Naive thymus-derived CD8-positive, alpha-beta T cell (primary cell): ENCODE measurements at regions not wholly inside any gene's neighbourhood (a gene's known extent, or its start where the extent isn't known, plus 50 kb on each side); places are given as distances from the start of the nearest gene placed in this dataset.

Experiments used
- ATAC-seq, 2 donors: fragments of 150-1000 bp; cut with Tn5 transposase in 1 of 2; sonication (Bioruptor Pico), chemical (Tn5 transposase) in 1 of 2; 1 replicate in 1 of 2; 2 replicates in 1 of 2; pipeline ENCODE4 v1.10.0; 2021; ENCODE audit warnings: mild to moderate bottlenecking in 2 of 2, moderate library complexity in 2 of 2
- POLR2A ChIA-PET: fragments of 350-600 bp; sonication (Branson Sonifier 250); formaldehyde crosslinking; loops from one replicate; lab custom pipeline; 2021; ENCODE audit warnings: antibody characterized with exemption; lab: Charles Lee
- DNase-seq, 10 donors: peaks; one replicate each; pipeline versions ENCODE4 v3.0.0 to v3.0.0-alpha.2; 2020 to 2022
- H3K27ac Mint-ChIP-seq, 10 donors: one replicate each; pipeline ENCODE4 v1.8.0; 2020 to 2022; ENCODE audit warnings: mild to moderate bottlenecking in 10 of 10, mixed read lengths in 10 of 10, moderate library complexity in 4 of 10, inconsistent platforms in 1 of 10
- H3K27me3 Mint-ChIP-seq, 5 donors: one replicate each; pipeline ENCODE4 v1.8.0; 2021 to 2022; ENCODE audit warnings: mixed read lengths in 5 of 5
- H3K36me3 Mint-ChIP-seq, 3 donors: one replicate each; pipeline ENCODE4 v1.8.0; 2020 to 2022; ENCODE audit warnings: mixed read lengths in 3 of 3, mild to moderate bottlenecking in 2 of 3, inconsistent platforms in 1 of 3
- H3K4me1 Mint-ChIP-seq, 4 donors: one replicate each; pipeline ENCODE4 v1.8.0; 2021 to 2022; ENCODE audit warnings: mixed read lengths in 4 of 4
- H3K4me3 Mint-ChIP-seq, 10 donors: one replicate each; pipeline ENCODE4 v1.8.0; 2020 to 2022; ENCODE audit warnings: mild to moderate bottlenecking in 10 of 10, mixed read lengths in 10 of 10, moderate library complexity in 6 of 10, inconsistent platforms in 1 of 10
- H3K9me3 Mint-ChIP-seq, 9 donors: one replicate each; pipeline ENCODE4 v1.8.0; 2020 to 2022; ENCODE audit warnings: mixed read lengths in 9 of 9, mild to moderate bottlenecking in 3 of 9, inconsistent platforms in 1 of 9, moderate library complexity in 1 of 9

DNA sequence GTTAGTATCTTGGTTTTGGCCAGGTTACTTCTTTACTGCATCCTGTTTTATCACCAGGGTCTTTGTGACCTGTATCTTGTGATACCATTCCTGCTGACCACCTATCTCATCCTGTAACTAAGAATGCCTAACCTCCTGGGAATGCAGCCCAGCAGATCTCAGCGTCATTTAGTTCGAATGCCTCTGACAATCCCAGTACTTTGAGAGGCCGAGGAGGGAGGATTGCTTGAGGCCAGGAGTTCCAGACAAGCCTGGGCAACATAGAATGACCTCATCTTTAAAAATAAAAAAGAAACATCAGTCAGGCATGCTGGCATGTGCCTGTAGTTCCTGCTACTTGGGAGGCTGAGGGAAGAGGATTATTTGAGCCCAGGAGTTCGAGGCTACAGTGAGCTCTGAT is 206.5 kb downstream of the SUDS3 start:
- no peaks in the 10 kb centered on the region for H3K36me3 Mint-ChIP-seq
- no peak overlapping the region for H3K27ac Mint-ChIP-seq
- peaks cover 0 to 14% (median 6%) of the 10 kb centered on the region in 9 donors for H3K9me3 Mint-ChIP-seq
- peaks cover 0 to 14% (median 6%) of the 10 kb centered on the region in 5 donors for H3K27me3 Mint-ChIP-seq
- no peaks in the 10 kb centered on the region for H3K4me1 Mint-ChIP-seq
- DNase-seq = no peak
- no peak overlapping the region for H3K4me3 Mint-ChIP-seq
- POLR2A ChIA-PET = no interaction called here
- no peak for ATAC-seq

DNA sequence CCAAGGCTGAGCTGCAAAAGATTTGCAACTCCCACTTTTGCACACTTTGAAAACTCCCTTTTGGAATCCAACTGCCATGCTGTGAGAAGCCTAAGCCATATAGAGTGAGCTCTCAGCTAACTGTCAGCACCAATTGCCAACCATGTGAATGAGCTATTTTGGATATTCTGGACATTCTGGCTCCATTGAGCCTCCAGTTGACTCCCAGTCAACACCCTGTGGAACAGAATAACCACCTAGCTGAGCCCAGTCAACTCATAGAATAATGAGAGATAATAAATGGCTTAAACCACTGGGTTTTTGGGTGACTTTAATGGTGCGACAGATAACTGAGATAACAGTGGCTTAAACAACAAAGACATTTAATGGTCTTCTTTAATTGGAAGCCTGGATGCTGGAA is 210.1 kb downstream of the SUDS3 start:
- Mint-ChIP-seq H3K27ac (no peak overlapping the region), H3K36me3 (no peaks in the 10 kb centered on the region), H3K4me1 (no peaks in the 10 kb centered on the region), H3K9me3 (peaks cover 0 to 14% (median 6%) of the 10 kb centered on the region in 9 donors), H3K27me3 (peaks cover 0 to 15% (median 8%) of the 10 kb centered on the region in 5 donors), H3K4me3 (no peak overlapping the region)
- POLR2A ChIA-PET = no interaction called here
- ATAC-seq = no peak
- DNase-seq = no peak

DNA sequence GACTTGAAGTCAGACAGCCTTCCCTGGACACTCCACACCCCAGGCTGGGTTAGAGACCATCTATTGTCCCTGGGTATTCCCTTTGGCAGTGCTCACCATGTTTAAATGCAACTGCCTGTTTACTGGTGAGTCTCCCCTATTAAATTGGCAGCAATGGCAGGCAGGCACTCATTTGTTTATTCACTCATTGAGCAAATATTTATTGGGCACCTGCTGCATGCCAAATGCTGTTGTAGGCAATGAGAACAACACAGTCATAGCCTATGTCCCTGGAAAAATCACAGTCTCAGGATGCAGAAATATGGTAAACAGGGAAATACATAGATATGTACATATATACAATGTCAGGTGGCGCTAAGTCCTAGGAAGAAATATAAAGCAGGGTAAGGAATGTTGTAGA is 212.8 kb downstream of the SUDS3 start:
- Mint-ChIP-seq H3K27me3 (peaks cover 0 to 11% (median 2%) of the 10 kb centered on the region in 5 donors), H3K4me1 (no peaks in the 10 kb centered on the region), H3K4me3 (no peak overlapping the region), H3K36me3 (no peaks in the 10 kb centered on the region), H3K27ac (no peak overlapping the region), H3K9me3 (peaks cover 0 to 14% (median 5%) of the 10 kb centered on the region in 9 donors)
- POLR2A ChIA-PET = no interaction called here
- DNase-seq = no peak
- no peak for ATAC-seq

DNA sequence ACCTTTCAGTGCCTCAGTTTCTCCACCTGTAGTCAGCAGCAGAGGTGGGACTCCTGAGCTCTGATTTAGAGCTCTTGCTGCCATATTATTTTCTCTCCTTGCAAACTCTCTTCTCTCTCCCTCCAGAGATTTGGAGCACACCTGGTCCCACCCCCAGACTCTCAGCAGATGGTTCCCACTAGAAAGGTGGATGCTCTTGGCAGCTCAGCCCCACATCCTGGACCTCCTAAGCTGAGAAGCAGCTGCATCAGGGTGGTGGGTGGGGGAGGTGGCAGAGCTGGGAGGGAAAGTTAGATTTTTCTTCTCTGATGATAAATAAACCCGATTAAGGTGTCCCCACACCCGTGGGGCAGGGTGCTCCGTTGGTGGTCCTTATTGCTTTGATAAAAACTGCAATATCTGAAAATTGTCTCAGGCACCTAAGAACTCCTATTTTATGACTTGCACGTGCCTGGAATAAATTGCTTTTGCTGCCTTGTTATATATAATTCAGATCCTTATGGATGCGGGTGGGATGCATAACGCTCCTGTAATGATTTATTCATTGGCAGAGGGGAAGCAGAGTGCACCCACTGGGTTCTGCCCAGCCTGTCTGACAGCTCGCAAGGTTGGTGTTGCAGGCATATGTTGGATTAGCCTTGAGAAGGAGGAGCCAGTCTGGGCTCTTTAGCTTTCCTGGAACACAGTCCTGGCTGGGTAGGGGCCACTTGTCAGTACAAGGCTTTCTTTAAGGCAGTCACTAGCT is 214.2 kb downstream of the SUDS3 start:
- Mint-ChIP-seq H3K9me3 (peaks cover 0 to 14% (median 0%) of the 10 kb centered on the region in 9 donors), H3K4me3 (no peak overlapping the region), H3K4me1 (no peaks in the 10 kb centered on the region), H3K27me3 (peaks cover 0 to 13% (median 0%) of the 10 kb centered on the region in 5 donors), H3K27ac (no peak overlapping the region), H3K36me3 (no peaks in the 10 kb centered on the region)
- no peak for DNase-seq
- POLR2A ChIA-PET = no interaction called here
- no peak for ATAC-seq

DNA sequence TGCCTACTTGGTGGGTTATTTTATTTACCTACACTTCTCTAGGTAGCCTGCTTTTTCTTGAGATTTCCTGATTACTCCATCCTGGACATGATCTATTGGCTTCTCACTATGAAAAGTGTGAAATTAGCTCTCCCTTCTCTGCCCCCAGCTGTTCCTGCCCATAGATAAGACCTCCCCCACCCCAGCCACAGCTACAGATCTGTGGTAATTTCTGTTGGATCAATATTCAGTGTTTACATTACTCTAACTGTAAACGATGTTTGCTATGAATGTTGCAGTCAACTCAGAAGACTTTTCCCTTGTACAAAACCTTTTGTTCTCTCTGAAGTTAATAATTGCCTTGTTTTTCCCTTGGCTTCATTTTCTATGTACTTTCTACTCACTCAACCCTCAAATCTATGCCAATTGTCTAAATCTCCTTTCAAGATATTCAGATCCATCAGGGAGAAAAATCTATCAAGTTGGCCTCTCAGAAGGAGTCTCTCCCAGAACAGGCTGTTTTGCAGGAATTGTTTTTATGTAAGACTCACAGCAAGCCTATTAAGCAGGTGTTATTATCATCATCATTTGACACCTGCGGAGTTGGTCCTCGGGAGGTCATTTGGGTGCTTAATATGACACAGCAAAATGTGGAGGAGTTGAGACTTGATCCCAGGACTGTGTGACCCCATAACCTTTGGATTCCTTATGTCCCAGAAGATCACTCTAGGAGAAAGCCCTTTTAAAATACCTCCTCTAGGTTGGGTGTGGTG is 227.4 kb downstream of the SUDS3 start:
- H3K4me1 Mint-ChIP-seq = peaks cover 0 to 2% (median 0%) of the 10 kb centered on the region in 4 donors
- H3K9me3 Mint-ChIP-seq = peaks cover 0 to 8% (median under 1%) of the 10 kb centered on the region in 9 donors
- ATAC-seq (no peak), DNase-seq (no peak)
- no peak overlapping the region for H3K4me3 Mint-ChIP-seq
- POLR2A ChIA-PET = no interaction called here
- H3K27ac Mint-ChIP-seq = no peak overlapping the region
- H3K27me3 Mint-ChIP-seq = peaks cover 3 to 31% (median 9%) of the 10 kb centered on the region in 5 donors
- no peaks in the 10 kb centered on the region for H3K36me3 Mint-ChIP-seq

DNA sequence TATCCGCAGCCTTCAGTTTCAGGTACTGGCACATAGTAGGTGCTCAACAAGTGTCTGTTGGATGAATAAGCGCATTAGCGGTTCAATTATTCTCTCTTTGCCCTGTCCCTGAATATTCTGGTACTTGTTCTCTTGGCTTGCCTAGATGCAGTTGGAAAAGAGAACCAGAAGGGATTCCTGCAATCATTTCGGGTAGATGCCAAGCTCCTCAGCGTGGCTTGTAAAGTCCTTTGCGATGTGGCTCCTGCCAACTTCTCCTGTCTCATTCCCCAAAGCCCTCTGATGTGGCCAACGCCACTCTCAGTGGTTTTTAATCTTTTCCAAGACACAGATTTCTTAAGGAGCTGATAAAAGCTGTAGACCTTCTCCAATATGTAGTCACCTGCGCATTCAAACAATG is 230.3 kb downstream of the SUDS3 start:
- ATAC-seq = no peak
- Mint-ChIP-seq H3K9me3 (peaks cover 0 to 8% (median 0%) of the 10 kb centered on the region in 9 donors), H3K27me3 (peaks cover 6 to 36% (median 23%) of the 10 kb centered on the region in 5 donors), H3K4me1 (peaks cover 0 to 5% (median 0%) of the 10 kb centered on the region in 4 donors), H3K4me3 (no peak overlapping the region), H3K27ac (no peak overlapping the region), H3K36me3 (no peaks in the 10 kb centered on the region)
- DNase-seq = no peak
- POLR2A ChIA-PET = no interaction called here

DNA sequence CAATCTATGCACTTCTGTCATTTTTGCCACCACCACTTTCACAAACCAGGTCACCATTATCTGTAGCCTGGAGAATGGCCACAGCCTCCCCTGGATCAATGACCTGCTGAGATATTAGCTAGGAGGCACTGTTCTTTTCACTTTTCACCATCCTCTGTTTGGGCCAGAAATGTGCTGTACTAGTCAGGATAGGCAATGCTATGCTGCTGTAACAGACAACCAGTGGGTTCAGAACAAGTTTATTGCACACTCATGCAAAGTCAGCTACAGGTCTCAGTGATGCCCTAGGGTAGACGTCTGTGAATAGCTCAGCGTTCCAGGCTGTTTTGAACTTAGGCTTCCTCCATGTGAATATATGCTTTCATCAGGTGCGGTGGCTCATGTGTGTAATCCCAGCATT is 231.5 kb downstream of the SUDS3 start:
- Mint-ChIP-seq H3K9me3 (peaks cover 0 to 14% (median 0%) of the 10 kb centered on the region in 9 donors), H3K27ac (no peak overlapping the region), H3K4me3 (no peak overlapping the region)

DNA sequence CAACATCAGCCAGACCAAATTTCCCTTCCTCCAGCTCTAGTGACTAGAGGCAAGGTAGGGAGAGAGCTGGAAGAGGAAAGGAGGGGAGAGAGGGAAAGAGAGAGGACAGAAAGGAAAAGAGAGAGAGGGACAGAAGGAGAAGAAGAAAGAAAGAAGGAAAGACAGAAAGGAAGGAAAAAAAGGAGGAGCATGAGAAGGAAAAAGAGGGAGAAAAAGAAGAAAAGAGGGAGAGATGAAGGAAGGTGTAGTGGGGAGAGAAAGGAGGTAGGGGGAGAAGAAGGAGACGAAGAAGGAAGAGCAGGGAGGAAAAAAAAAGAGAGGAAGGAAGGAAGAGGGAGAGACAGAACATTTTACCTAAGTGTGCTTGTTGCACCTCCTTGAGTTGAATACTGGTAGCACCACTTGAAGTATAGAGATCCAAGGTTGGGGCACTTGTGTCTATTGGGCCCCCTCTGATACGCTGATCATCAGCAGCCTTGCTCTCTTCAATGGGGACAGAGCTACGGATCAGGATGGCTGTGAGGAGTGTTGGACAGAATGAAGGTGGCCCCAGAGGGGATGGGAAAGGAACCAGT is 232.5 kb downstream of the SUDS3 start:
- DNase-seq (no peak), ATAC-seq (no peak)
- peaks cover 6 to 36% (median 23%) of the 10 kb centered on the region in 5 donors for H3K27me3 Mint-ChIP-seq
- no peak overlapping the region for H3K27ac Mint-ChIP-seq
- peaks cover 0 to 5% (median 0%) of the 10 kb centered on the region in 4 donors for H3K4me1 Mint-ChIP-seq
- peaks cover 0 to 24% (median 7%) of the 10 kb centered on the region in 9 donors for H3K9me3 Mint-ChIP-seq
- peaks cover 0 to 5% (median 3%) of the 10 kb centered on the region in 3 donors for H3K36me3 Mint-ChIP-seq
- POLR2A ChIA-PET = no interaction called here
- H3K4me3 Mint-ChIP-seq = no peak overlapping the region

More for the DNA sequence above, 231.5 kb downstream of the SUDS3 start:
- DNase-seq (no peak), ATAC-seq (no peak)
- H3K4me1 Mint-ChIP-seq = peaks cover 0 to 5% (median 0%) of the 10 kb centered on the region in 4 donors
- H3K36me3 Mint-ChIP-seq = no peaks in the 10 kb centered on the region
- POLR2A ChIA-PET = no interaction called here
- H3K27me3 Mint-ChIP-seq = peaks cover 6 to 36% (median 23%) of the 10 kb centered on the region in 5 donors

DNA sequence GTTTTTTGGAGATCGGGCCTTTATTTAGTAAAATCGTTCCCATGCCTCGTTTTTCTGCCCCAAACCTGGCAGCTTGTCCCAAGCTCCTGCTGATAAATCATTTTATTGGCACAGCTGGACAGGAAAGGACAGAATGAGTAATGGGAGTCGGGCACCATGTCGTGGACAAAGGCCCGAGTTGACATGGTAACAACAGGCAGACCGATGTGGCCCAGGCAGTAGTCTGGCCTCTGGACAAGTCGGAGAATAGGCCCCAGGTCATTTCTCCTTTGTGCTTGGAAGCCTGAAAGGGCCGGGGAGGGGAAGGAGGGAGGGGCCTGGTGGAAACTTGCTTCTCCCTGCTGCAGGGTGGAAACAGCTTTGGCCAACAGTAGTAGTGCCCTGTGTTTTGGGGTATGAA is 234.9 kb downstream of the SUDS3 start:
- H3K4me1 Mint-ChIP-seq = peaks cover 0 to 5% (median 0%) of the 10 kb centered on the region in 4 donors
- no peak overlapping the region for H3K27ac Mint-ChIP-seq
- H3K4me3 Mint-ChIP-seq = no peak overlapping the region
- ATAC-seq (no peak), DNase-seq (no peak)
- H3K36me3 Mint-ChIP-seq = peaks cover 0 to 5% (median 3%) of the 10 kb centered on the region in 3 donors
- POLR2A ChIA-PET = no interaction called here
- peaks cover 8 to 30% (median 19%) of the 10 kb centered on the region in 5 donors for H3K27me3 Mint-ChIP-seq
- H3K9me3 Mint-ChIP-seq = peaks cover 0 to 34% (median 8%) of the 10 kb centered on the region in 9 donors

DNA sequence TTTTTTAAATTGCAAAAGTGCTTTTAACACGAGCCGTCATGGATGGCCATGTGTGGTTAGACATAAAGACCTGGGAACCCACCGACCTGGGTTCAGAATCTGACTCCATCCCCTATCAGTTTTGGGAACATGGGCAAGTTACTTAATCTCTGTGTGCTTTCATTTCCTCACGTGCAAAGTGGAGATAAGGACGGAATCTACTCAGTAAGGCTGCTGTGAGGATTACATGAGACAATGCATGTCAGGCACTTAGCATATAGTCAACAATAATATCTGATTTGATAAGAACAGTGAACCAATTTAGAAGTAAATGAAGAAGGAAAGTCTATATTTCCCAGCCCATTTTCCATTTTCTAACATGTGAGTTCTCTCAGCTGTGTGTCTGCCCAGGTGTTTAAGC is 235.4 kb downstream of the SUDS3 start:
- no peak overlapping the region for H3K27ac Mint-ChIP-seq

DNA sequence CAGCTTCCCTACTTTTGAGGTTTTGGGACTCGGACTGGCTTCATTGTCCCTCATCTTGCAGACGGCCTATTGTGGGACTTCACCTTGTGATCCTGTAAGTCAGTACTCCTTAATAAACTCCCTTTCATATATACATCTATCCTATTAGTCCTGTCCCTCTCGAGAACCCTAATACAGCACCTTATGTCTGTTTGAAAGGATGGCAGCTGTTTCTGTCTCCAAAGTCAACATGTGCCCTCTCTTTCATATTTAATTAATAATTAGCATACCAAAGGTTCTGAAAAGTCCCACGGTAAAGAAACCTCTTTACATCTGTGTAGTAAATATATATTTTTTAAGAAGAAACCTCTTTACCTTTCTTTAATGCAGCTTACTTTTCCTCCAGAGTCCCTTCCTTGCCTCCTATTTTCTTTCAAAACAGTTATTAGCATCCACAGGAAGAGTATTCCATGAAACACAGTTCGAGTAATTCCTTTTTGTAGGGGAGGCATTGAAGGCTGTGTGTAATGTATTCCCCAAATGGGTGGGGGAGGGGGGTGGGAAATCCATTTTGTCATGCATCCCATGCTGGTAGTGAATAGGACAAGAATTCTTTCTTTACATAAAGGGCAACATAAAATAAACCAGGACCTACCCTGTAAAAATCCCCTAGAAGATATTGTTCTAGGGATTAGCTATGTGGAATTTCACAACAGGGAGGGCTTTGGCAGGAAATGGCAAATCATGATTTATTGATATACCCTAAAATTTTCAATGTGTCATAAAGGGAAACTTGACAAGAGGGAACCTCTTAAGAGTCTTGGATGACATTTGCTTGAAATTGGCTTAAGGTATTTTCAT is 241.5 kb downstream of the SUDS3 start:
- POLR2A ChIA-PET = no interaction called here
- H3K9me3 Mint-ChIP-seq = peaks cover 0 to 20% (median 5%) of the 10 kb centered on the region in 9 donors
- H3K27me3 Mint-ChIP-seq = peaks cover 0 to 7% (median 3%) of the 10 kb centered on the region in 5 donors
- ATAC-seq (no peak), DNase-seq (no peak)
- H3K4me3 Mint-ChIP-seq = no peak overlapping the region
- H3K36me3 Mint-ChIP-seq = peaks cover 0 to 5% (median 3%) of the 10 kb centered on the region in 3 donors
- no peak overlapping the region for H3K27ac Mint-ChIP-seq
- no peaks in the 10 kb centered on the region for H3K4me1 Mint-ChIP-seq

More for the DNA sequence above, 235.4 kb downstream of the SUDS3 start:
- H3K9me3 Mint-ChIP-seq = peaks cover 0 to 34% (median 8%) of the 10 kb centered on the region in 9 donors
- peaks cover 0 to 5% (median 3%) of the 10 kb centered on the region in 3 donors for H3K36me3 Mint-ChIP-seq
- ATAC-seq = no peak
- no peak overlapping the region for H3K4me3 Mint-ChIP-seq
- no peak for DNase-seq
- H3K4me1 Mint-ChIP-seq = peaks cover 0 to 5% (median 0%) of the 10 kb centered on the region in 4 donors
- peaks cover 7 to 28% (median 17%) of the 10 kb centered on the region in 5 donors for H3K27me3 Mint-ChIP-seq
- POLR2A ChIA-PET = no interaction called here

DNA sequence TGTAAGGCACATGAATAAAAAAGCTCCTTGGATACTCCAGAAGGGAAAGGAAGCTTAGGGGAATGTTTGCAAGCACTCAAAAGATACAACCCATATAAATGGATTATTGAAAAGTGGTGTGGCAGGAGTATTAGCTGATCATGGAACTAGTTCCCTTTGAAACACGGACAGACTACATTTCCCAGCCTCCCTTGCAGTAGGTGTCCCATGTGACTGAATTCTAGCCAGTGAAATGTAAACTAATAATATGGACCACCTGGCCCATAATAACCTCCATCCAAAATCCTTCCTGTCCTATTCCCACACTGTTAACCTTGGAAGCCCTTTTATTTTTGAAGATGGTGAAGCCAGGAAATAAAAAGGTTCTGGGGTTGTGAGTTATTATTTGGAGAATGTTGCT is 242.3 kb downstream of the SUDS3 start:
- Mint-ChIP-seq H3K27me3 (peaks cover 0 to 9% (median 4%) of the 10 kb centered on the region in 5 donors), H3K4me1 (no peaks in the 10 kb centered on the region), H3K36me3 (no peaks in the 10 kb centered on the region), H3K9me3 (peaks cover 0 to 11% (median 0%) of the 10 kb centered on the region in 9 donors), H3K27ac (no peak overlapping the region), H3K4me3 (no peak overlapping the region)
- ATAC-seq = no peak
- POLR2A ChIA-PET = no interaction called here
- DNase-seq = no peak
